ENCODE measurements at regions not wholly inside any gene's neighbourhood (a gene's known extent, or its start where the extent isn't known, plus 50 kb on each side); places are given as distances from the start of the nearest gene placed in this dataset.
"Not testable (repeated sequence)": the region's sequence is repeated elsewhere in the genome, so short reads cannot be mapped to it uniquely, and the experiment has no call there.

DNA sequence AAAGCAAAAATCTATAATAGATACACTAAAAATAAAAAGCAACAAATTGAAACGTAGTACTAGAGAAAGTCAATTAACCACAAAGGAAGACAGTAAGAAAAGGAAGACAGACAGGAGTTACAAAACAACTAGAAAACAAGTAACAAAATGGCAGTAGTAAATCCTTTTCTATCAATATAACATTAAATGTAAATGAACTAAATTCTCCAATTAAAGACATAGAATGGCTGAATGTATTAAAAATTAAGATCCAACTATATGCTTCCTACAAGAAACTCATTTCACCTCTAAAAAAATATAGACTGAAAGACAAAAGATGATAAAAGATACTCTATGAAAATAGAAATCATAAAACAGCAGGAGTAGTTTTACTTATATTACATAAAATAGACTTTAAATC is 79.1 kb downstream of the CTH start:
- no peak for DNase-seq

DNA sequence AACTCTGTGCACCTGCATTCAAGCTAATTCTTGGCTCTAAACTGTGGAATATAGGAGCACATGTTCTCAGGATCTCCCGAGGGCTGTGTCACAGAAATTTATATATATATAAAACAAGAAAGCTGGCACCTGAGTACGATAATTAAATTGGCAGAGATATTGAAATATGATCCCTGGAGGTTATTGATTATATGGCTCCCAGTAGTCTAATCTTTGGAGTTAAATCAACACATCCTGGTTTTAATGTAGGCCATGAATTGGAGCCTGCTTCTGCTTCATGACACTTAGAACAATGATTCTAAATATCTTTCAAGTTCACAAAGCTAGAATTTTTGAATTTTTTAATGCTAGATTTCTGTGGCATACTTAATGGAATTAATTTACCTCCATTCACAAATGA is 84.3 kb downstream of the CTH start:
- DNase-seq, result no peak

DNA sequence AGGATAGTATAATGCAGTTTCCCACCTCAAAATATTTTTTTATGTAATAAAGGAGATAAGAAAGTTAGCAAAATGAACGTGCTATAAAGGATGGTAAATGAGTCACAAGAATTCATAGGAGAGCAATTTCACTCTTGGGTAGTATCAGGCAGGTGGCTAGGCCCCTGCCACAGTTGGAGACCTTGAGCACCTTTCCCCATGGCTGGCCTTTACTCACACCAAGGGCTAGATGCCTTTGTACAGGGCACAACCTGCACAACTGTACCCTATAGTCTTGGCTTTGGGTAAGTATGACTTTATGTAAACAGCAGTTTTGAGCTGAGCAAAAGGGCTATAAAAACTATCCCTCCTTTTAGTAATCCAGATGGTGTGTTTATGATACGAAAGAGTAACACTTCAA is 85.1 kb downstream of the CTH start:
- DNase-seq, result no peak

DNA sequence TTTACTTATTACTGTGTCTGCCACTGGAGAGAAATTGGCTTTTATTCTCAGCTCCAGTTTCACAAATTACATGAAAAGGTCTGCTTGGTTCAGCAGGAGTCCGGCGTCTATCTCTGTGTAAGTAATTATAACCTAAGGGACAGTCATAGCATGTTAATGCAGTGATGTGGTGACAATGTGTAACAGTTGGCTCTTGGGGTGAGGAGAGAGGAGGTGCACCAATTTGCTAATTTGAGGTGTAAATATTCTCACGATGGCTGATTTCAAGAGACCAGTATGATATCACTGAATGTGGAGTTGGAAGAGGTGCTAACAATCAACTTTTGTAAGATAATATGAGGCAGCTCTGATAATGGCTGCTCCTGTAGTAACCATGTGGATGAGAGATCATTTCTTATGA is 86.1 kb downstream of the CTH start:
- no peak for DNase-seq

DNA sequence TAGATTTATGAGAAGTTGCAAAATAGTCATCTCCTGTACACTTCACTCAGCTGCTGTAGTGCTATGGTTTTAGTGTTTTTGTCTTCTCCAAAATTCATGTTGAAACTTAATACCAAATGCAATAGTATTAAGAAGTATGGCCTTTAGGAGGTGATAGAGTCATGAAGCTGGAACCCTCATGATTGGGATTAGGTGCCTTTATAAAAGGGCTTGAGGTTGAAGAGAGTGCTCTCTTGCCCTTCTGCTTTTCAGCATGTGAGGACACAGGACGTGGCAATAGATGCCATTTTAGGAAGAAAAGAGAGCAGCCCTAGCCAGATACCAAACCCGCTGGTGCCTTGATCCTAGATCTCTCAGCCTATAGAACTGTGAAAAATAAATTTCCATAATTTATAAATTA is 87.6 kb downstream of the CTH start:
- DNase-seq, result no peak

DNA sequence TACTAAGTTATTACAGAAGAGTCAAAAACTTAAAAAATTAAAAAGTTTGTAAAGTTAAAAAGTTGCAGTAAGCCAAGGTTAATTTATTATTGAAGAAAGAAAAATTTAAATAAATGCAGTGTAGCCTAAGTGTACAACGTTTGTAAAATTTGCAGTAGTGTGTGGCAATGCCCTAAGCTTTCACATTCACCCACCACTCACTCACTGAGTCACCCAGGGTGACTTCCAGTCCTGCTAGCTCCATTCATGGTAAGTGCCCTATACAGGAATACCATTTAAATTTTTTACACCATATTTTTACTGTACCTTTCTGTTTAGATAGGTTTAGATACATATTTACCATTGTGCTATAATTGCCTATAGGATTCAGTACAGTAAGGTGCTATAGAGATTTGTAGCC is 88.6 kb downstream of the CTH start:
- no peak for DNase-seq

DNA sequence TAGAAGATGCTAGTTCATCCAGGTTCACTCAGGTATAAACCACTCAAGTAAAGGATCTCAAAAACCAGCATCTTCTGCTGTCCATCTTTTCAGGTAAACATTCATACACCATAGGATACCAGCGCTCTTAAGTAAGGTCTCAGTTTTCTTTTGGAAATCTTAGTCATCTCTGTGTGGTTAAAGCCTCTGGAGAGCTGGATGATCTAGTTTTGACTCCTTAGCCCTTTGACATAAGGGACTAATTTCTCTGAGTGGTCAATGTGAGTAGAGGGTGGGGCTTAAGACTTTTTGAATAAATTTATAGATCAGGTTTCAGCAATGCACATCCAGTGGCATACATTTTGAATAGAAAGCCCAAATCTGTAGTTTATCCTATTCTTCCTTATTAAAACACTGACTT is 92.3 kb downstream of the CTH start:
- no peak for DNase-seq

DNA sequence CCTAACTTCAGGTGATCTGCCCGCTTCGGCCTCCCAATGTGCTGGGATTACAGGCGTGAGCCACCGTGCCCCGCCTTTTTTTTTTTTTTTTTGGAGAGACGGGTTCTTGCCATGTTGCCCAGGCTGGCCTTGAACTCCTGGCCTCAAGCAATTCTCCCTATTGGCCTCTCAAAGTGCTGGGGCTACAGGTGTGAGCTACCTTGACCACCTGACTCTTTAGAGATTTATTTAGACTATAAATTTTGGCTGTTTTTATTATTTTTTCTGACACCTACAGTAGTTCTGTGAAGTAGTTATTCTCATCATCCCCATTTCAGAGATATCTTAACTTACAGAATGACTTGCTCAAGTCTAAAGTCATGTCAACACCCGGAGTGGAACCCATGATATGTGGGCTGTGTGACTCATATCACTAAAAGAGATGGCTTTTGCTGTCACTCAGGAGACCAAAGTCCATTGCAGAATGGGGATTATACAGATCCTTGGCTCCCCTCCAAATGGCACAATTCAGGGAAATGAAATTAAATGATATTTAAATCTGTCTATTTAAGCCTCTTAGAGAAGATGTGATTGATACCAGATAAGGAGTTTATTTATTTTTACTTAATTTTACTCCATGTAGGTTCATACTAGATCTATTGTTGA is 93.2 kb downstream of the CTH start:
- DNase-seq, result no peak

DNA sequence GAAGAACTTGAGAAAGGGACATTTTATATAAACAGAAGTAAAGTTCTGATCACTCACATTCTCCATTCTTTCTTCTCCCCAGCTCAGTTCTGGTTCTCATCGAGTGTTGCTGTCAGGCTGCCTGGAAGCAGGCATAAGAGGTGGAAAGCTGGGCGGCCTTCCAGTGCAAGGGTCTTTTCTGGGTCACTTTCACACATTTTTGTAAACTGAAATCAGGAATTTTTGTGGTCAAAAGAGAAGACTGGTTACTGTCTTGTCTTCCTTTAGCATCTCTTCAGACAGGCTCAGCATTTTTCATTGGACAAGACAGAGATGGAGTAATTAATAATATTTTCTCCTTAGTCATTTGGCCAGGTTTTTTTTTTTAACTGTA is 93.7 kb downstream of the CTH start:
- no peak for DNase-seq

DNA sequence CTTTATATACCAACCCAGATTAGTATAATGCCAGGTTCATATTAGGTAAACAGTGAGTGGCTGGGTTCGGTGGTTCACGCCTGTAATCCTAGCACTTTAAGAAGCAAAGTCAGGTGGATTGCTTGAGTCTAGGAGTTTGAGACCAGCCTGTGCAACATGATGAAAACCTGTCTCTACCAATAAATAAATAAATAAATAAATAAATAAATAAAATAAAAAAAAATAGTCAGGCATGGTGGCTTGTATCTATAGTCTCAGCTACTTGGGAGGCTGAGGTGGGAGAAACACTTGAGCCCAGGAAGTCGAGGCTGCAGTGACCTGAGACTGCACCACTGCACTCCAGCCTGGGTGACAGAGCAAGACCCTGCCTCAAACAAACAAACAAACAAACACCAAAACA is 96.9 kb downstream of the CTH start:
- not testable (repeated sequence) for DNase-seq

DNA sequence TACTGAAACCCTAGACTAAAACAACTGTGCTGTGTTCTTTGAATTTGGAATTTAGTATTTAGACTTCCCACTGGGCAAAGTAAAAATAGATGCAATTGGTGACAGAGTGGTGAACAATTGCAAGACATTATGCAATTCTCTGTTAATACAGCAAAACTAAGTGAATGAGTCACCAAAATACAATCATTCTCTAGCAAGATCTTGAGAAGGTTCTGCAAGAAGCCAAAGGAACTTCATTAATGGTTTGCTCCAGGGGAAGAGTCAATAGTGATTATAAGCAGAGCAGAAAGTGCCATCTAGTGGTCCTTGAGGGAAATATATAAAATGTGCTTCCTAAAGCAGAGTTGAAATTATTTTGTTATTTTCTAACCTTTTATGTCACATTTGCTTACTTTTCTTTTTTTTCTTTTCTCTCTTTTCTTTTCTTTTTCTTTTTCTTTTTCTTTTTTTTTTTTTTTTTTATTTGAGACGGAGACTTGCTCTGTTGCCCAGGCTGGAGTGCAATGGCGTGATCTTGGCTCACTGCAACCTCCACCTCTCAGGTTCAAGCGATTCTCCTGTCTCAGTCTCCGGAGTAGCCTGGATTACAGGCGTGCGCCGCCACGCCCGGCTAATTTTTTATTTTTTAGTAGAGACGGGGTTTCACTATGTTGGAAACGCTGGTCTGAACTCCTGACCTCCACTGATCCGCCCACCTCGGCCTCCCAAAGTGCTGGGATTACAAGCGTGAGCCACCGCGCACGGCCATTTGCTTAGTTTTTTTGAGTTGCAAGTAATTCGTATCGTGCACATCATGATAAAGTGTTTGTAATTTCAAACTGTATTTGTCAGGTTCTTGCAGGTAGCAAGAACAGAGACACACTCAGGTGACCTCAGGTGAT is 99.2 kb downstream of the CTH start:
- DNase-seq, result peak; percentile 51

DNA sequence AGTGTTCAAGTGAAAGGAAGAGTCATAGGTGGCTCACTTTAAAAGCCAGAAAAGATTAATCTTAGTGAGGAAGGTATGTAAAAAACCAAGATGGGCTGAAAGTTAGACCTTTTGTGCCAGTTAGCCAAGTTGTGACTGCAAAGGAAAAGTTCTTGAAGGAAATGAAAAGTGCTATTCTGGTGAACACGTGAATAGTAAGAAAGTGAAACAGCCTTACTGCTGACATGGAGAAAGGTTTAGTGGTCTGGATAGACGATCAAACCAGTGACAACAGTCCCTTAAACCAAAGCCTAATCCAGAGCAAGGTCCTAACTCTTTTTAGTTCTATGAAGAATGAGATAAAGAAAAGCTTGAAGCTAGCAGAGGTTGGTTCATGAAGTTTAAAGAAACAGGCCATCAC is 106.4 kb downstream of the CTH start:
- DNase-seq, result no peak

DNA sequence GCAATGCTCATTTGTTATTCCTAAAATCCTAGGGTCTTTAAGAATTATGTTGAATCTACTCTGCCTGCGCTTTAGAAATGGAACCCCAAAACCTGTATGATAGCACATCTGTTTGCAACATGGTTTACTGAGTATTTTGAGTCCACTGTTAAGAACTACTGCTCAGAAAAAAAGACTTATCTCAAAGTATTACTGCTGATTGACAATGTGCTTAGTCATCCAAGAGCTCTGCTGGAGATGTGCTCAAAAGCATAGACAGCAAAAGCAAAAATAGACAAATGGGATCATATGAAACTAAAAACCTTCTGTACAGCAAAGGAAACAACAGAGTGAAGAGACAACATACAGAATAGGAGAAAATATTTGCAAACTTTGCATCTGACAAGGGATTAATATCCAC is 107.0 kb downstream of the CTH start:
- no peak for DNase-seq

DNA sequence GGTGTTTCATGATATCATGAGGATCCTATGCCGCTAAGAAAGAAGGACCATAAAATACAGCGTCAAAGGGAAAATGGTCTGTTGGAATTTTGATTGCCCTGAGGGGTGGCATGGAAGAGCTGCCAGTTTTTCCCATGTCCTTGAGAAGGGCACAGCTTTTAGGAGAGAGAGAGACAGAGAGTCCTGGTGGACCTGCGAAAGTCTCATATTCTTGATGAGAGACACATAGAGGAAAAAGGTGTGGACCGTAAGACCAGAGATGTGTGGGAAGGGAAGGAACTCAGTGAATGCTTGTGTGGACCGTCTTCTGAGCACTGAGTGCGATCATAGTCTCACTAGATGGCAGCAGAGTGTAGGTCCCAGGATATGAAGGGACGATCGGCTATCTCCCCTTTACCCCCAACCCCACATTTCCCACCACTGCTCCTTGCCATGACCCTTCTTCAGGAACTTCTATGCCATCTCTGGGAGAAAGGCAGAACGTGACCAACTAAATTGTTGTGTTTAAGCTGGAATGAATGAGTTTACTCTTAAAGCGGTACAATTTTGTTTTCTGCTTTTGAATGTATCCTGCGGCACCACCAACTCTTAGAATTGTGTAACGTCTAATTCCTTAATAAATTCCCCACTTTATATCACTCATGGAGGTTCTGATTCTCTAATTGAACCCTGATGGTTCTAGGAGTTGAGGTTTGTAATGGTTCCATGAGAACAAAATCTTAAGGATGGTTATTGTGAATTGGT is 117.7 kb downstream of the CTH start:
- peak; percentile 17 for DNase-seq

DNA sequence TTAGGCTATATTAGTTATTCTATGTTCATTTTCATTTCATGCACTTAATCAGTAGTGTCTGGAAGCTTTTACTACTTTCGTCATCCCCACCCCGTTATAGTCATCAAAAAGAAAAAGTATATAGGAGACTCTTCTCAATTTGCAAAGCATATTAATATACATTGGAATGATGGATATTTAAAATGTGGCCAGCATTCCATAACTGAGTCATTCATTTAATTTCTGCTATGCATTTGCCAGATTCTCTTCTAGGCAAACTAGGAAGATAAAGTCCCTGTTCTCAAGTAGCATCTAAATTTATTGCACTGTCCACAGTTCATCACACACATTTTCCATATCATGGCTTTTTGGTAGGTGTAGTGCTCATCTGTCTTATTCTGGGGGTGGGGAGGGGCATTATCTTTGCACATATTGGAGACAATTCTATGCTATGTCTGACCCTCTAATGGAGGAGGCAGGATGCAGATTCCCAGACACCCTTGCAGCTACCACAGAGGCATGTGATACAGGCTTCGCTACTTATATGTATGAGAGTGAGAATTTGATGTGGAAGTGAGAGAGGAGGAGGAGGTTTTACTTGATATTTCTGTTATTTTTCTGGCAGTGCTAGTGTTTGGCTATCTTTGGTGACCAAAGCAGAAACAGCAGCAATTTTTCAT is 125.8 kb downstream of the CTH start:
- DNase-seq, result no peak

DNA sequence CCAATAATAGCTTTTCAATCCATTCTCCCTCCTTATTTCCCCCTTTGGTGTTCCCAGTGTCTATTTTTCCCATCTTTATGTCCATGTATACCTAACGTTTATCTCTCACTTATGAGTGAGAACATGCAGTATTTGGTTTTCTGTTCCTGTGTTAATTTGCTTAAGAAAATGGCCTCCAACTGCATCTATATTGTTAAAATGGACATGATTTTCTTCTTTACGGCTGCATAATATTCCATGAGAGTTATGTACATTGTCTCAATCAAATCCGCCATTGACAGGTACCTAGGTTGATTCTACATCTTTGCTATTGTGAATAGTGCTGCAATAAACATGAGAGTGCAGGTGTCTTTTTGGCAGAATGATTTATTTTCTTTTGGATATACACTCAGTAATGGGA is 126.7 kb downstream of the CTH start:
- no peak for DNase-seq

DNA sequence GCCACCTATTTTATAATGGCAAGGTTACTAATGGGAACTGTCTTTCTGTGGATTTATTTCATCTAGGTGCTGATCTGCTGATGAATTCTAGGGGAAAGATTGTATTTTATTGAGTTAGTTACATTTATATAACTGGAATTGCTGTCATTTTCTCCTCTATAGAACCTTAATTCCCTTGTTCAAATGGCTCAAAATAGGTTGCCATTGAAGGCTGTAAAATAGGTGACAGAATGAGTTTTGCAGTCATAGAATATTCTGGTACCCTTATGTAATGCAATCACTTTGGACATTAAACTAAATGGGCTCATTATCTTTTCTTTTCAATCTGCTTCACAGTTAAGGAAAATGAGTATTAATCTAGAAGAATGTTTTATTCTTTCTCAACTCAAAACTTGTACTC is 131.0 kb downstream of the CTH start:
- DNase-seq, result no peak

DNA sequence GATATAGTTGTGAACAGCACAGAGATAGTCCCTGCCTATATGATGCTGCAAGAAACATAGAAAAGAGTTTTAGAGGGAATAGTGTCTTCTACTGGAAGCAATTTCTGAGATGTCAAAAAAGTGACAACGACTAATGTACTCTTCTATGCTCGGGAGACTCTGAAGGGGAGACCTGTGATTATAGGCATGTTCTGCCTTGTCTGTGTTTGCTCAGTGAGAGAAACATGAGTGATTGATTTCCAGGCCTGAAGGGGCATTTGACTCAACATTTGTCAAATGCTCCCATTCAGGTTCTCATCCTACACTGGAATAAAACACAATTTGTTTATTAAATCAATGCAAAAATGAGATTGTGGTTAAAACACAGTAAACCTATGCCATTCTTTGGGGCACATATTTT is 131.8 kb downstream of the CTH start:
- no peak for DNase-seq

DNA sequence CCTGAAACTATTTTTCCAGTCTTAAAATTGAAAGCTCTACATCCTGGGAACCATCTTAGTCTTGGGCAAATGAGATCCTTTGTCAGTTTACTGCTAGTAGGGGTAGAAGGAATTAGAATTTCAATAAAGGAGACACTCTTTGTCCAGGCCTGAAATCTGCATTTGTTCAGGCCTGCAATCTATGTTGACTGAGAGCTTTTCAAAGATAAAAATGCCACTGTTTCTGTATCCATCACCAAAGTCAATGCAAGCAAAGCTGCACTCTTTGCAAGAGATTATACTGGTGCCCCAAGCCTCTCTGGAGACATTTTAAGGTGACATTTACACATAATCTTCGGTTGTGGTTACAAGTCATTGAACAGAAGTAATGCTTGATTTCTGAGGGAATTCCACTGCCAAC is 135.7 kb downstream of the CTH start:
- no peak for DNase-seq

DNA sequence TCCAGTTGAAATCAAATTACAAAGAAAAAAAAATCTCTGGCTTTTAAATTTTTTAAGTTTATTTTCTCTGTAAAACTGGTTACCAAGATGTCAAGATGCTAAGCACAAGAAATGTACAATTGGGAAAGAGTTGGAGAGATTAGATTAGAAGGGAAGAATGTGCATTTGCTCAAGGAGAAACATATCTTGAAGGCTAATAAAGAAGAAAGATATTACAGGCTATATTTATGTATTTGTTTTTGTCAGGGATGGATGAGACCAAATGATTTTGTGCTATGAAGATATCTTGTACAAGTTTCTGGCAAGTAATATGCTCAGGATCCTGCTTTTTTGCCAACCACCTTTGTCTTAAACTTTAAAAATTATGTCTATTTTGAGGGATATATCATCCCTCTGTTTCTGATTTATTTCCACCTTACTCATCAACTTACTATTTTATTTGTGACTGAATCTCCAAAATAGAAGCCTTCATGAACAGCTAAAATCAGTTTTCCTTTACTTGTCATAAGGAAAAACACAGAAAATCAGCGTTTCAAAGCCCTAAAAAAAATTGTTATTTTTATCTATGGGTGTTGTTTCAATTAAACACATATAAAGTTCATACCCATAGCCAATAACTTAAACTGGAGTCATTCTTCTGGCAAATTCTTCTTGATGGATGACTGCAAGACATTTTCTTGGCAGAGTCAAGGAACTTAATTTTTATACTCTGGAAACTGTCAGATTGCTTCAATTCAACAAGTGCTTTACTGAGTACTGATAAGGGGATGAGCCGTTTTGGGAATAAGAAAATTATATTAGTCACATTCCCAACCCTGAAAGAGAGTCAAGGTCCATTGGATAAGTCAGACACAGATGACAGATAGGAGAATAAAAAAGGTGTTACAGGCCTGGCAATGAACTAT is 141.8 kb downstream of the CTH start:
- no peak for DNase-seq

DNA sequence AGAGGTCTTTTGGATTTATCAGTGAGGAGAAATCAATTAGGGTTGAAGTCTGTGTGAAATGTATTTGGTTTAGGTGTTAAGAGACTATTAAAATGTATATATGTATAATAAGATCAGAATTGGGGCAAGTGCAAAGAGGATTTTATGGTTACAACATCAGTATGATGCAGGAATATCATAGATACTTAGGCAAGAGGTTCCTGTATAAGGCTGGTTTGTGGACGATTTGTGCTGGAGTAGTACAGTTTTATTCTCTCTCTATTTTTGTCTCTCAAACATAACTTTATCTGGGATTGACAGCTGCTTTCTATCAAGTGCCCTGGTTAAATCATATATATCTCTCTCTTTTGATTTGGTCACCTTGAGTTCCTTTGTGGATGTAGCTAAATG is 142.5 kb downstream of the CTH start:
- DNase-seq, result no peak

DNA sequence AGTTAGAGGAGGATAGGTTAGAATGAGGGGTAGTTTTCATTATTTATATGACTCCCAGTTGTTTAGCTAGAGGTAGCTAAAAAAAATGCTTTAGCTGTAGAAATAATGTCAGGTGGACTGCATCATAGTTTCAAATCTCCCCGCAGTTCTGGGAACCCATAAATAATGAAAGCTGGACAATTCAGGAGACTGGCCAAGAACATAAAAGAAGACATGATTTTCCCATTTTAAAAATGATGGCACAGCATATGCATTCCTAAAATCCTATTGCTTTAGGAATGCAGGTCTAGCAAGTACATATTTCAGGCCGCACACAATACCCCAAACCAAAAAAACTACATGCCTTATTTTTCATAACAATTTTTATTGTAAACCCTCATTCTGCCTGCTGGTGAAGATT is 143.3 kb downstream of the CTH start:
- DNase-seq, result no peak

DNA sequence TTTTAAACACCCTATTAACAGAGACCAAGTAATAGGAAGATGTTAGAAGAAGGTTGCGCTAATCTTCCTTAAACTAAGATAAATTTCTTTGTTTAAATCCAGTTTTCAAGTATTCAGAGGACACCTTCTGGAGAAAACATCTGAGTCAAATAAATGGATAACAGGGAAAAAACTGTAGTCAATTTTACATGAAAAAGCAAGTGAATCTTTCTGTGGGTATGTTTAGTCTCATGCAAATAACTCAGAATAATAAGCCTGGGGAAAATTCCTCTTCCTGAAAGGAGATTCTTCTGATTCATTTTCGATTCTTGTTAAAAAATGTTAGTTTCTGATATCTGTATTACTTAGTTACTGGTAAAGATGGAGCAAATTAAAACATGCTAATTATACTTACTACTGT is 145.5 kb downstream of the CTH start:
- no peak for DNase-seq
